ACC112 (cell line): ENCODE measurements at regions not wholly inside any gene's neighbourhood (a gene's known extent, or its start where the extent isn't known, plus 50 kb on each side); places are given as distances from the start of the nearest gene placed in this dataset.
"Not testable (repeated sequence)": the region's sequence is repeated elsewhere in the genome, so short reads cannot be mapped to it uniquely, and the experiment has no call there.

Experiments used
- H2AFZ ChIP-seq: fragments of 200-600 bp; sonication (generic); one replicate; pipeline ENCODE4 v1.6.0; 2017; ENCODE audit warnings: antibody characterized with exemption, low read length; ENCODE audit not compliant: unreplicated experiment
- H3K27ac ChIP-seq: fragments of 200-600 bp; sonication (generic); 2 replicates; pipeline ENCODE4 v1.5.1; 2014; ENCODE audit warnings: low read depth, mild to moderate bottlenecking, antibody characterized with exemption, low read length, moderate library complexity
- H3K27me3 ChIP-seq: fragments of 200-600 bp; sonication (generic); 2 replicates; pipeline ENCODE4 v1.6.1; 2014; ENCODE audit warnings: mild to moderate bottlenecking, antibody characterized with exemption, low read length, moderate library complexity, mixed read lengths; ENCODE audit not compliant: insufficient read depth
- H3K36me3 ChIP-seq: fragments of 200-600 bp; sonication (generic); 2 replicates; pipeline ENCODE4 v1.6.1; 2016; ENCODE audit warnings: mild to moderate bottlenecking, antibody characterized with exemption, low read length, moderate library complexity, mixed read lengths; ENCODE audit not compliant: insufficient read depth
- H3K4me1 ChIP-seq: fragments of 200-600 bp; sonication (generic); one replicate; pipeline ENCODE4 v1.6.1; 2016; ENCODE audit warnings: low read length, mixed read lengths; ENCODE audit not compliant: insufficient read depth, unreplicated experiment, control insufficient read depth
- H3K4me3 ChIP-seq: fragments of 200-600 bp; sonication (generic); 2 replicates; pipeline ENCODE4 v1.5.1; 2014; ENCODE audit warnings: mild to moderate bottlenecking, low read depth, low read length
- H3K79me2 ChIP-seq: fragments of 200-600 bp; sonication (generic); one replicate; pipeline ENCODE4 v1.6.0; 2016; ENCODE audit warnings: low read length; ENCODE audit not compliant: control insufficient read depth, unreplicated experiment, insufficient read depth

DNA sequence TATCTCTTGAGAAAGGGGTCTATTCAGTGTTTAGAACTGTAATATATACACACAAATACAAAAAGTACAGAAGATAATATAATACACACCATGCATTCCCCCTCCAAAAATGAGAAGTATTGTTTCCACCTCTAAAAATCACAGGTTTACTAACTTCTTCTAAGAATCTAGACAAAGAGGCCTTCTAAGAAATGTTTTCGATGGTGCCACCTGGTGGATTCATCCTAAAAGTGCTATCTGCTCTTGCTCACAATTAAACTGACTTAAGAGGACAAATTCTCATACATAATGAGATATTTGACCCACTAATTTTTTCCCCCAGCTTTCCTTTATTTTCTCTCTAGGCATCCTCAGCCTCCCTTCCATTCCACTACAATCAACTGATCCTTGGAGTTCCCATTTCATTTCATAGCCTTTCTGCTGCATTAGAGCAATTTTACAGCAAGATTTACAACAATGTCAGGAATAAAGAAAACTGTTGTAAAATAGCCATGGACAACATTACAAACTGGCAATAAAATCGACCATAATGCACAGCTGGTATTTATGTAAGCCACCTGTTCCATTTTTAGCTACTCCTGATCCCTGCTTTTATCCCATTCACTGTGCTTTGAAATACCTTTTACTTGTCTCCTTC lies 124.6 kb downstream of the ARRDC4 start:
- Histone ChIP-seq H3K4me1 (no peaks in the 10 kb centered on the region), H3K79me2 (no peaks in the 10 kb centered on the region), H3K27ac (no peak overlapping the region), H3K36me3 (no peaks in the 10 kb centered on the region), H3K4me3 (no peak overlapping the region), H3K27me3 (no peaks in the 10 kb centered on the region), H2AFZ (no peak overlapping the region)

GRCh38 chr15:98088307-98088945 lies 127.9 kb downstream of the ARRDC4 start:
- not testable (repeated sequence) for H2AFZ ChIP-seq, H3K27ac ChIP-seq, H3K27me3 ChIP-seq, H3K4me3 ChIP-seq, H3K36me3 ChIP-seq, H3K79me2 ChIP-seq, H3K4me1 ChIP-seq

DNA sequence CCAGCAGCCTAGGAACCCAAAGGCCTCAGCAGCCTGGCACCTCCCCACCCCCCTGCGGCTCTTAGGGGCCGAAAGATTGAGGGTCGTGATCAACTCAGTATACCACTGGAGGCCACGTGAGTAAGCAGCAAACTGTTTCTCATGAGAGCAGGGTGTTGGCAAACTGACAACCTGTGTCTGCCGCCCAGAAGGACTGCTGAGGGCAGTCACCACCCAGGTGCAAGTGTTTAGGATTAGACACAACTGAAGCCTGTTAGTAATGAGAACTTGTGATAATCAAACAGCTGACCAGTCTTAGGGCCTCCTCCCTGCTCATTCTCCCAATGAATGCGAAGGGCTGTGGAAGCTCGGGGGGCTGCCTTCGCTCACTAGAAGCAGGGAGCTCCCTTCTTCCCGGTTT lies 128.8 kb downstream of the ARRDC4 start:
- not testable (repeated sequence) for H3K27me3 ChIP-seq, H2AFZ ChIP-seq, H3K79me2 ChIP-seq, H3K4me1 ChIP-seq, H3K27ac ChIP-seq, H3K36me3 ChIP-seq, H3K4me3 ChIP-seq

DNA sequence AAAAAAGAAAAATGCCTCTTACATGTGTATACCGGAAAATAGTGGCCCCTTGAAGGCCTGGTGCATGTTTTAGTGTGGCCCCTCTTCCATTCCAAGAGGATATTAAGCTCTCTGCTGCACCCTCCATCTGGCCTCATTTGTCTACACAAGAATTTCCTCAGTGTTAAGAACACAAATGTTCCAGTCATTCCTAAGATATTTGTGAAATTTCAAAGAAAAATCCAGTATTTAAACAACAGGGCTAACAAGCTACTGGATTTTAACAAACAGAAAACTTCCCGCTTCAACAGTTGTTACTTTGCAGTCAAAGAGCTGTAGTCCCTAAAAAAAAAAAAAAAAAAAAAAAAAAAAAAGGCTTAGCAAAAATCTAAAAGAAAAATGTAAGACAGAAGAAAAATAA lies 137.5 kb downstream of the ARRDC4 start:
- H3K4me1 ChIP-seq, H3K4me3 ChIP-seq, H2AFZ ChIP-seq, H3K79me2 ChIP-seq, H3K27ac ChIP-seq, H3K36me3 ChIP-seq, H3K27me3 ChIP-seq: not testable (repeated sequence)

- not testable (repeated sequence) for H3K36me3 ChIP-seq, H3K27me3 ChIP-seq, H3K4me3 ChIP-seq, H2AFZ ChIP-seq, H3K27ac ChIP-seq, H3K79me2 ChIP-seq, H3K4me1 ChIP-seq
Measured at GRCh38 chr15:98100606-98101005, 140.1 kb downstream of the ARRDC4 start.

- no peaks in the 10 kb centered on the region for H3K36me3 ChIP-seq
- no peak overlapping the region for H3K4me3 ChIP-seq
- no peaks in the 10 kb centered on the region for H3K4me1 ChIP-seq
- H3K79me2 ChIP-seq: no peaks in the 10 kb centered on the region
- no peak overlapping the region for H2AFZ ChIP-seq
- no peaks in the 10 kb centered on the region for H3K27me3 ChIP-seq
- no peak overlapping the region for H3K27ac ChIP-seq
Measured at GRCh38 chr15:98103570-98103969, 143.1 kb downstream of the ARRDC4 start.

GRCh38 chr15:98104386-98105151 lies 144.1 kb downstream of the ARRDC4 start:
- H3K27me3 ChIP-seq, H2AFZ ChIP-seq, H3K27ac ChIP-seq, H3K4me3 ChIP-seq, H3K79me2 ChIP-seq, H3K36me3 ChIP-seq, H3K4me1 ChIP-seq: not testable (repeated sequence)

- not testable (repeated sequence) for H3K79me2 ChIP-seq, H3K27me3 ChIP-seq, H3K4me3 ChIP-seq, H2AFZ ChIP-seq, H3K36me3 ChIP-seq, H3K27ac ChIP-seq, H3K4me1 ChIP-seq
Measured at GRCh38 chr15:98106615-98107194, 146.2 kb downstream of the ARRDC4 start.

GRCh38 chr15:98111806-98112205 lies 151.3 kb downstream of the ARRDC4 start:
- H2AFZ ChIP-seq: no peak overlapping the region
- H3K27me3 ChIP-seq: no peaks in the 10 kb centered on the region
- no peaks in the 10 kb centered on the region for H3K79me2 ChIP-seq
- no peak overlapping the region for H3K27ac ChIP-seq
- H3K4me3 ChIP-seq: no peak overlapping the region
- H3K36me3 ChIP-seq: no peaks in the 10 kb centered on the region
- no peaks in the 10 kb centered on the region for H3K4me1 ChIP-seq

DNA sequence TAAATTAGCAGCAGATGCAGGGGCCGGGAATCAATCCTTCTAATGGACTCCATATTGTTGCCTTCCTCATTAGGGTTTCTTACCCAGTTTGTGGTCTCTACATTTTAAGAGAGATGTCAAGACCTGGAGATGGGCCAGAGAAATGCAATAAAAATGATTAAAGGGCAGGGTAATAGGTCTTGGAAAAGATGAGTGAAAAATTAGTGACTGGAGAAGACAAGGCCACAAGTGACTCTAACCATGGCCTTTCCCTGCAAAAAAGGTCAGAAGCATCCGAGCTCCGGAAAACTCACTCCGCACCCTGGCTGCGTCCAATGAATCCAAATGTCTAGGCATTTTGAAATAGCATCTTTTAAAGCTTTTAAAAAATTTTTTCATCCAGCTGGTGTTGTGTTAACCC lies 152.8 kb downstream of the ARRDC4 start:
- Histone ChIP-seq H3K4me3 (no peak overlapping the region), H2AFZ (no peak overlapping the region), H3K4me1 (no peaks in the 10 kb centered on the region), H3K27ac (no peak overlapping the region), H3K36me3 (no peaks in the 10 kb centered on the region), H3K27me3 (no peaks in the 10 kb centered on the region), H3K79me2 (no peaks in the 10 kb centered on the region)

DNA sequence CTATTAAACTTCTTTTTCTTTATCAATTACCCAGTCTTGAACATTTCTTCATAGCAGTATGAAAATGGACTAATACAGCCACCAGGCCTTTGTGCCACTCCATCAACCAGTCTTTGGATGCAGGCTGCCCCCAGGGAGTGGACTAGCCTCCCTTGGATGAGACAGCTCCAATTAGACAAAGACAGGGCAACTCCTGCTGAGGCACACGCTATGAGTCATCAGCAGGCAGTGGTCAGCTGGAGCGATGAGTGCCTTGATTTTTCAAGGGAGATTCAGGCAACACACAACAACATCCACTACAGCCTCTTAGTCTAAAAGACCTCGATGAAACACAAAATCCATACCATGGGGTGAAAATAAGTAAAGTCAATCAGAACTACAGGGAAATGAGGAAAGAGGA lies 160.1 kb downstream of the ARRDC4 start:
- Histone ChIP-seq H3K79me2 (no peaks in the 10 kb centered on the region), H3K27me3 (no peaks in the 10 kb centered on the region), H3K27ac (no peak overlapping the region), H3K4me3 (no peak overlapping the region), H3K36me3 (no peaks in the 10 kb centered on the region), H3K4me1 (no peaks in the 10 kb centered on the region), H2AFZ (no peak overlapping the region)
